GM12865 (cell line): ENCODE measurements at regions not wholly inside any gene's neighbourhood (a gene's known extent, or its start where the extent isn't known, plus 50 kb on each side); places are given as distances from the start of the nearest gene placed in this dataset.
A peak's percentile ranks its signal among the peaks of the same experiment; 100 is the strongest.

Source experiments
- DNase-seq: peaks from one replicate; pipeline ENCODE4 v3.0.0; 2010; ENCODE audit warnings: low read depth
- H3K4me3 ChIP-seq: 2 replicates; pipeline ENCODE4 v1.5.1; 2011; ENCODE audit warnings: mild to moderate bottlenecking, low read depth, low read length, control low read depth
- TF ChIP-seq, protein P1 (sequence below): IDR thresholded peaks from 2 replicates; pipeline ENCODE4 v1.5.1; 2011; ENCODE audit warnings: low read length, control low read depth, low read depth, inconsistent platforms; ENCODE audit not compliant: insufficient read depth; ENCODE audit errors: missing control alignments

DNA sequence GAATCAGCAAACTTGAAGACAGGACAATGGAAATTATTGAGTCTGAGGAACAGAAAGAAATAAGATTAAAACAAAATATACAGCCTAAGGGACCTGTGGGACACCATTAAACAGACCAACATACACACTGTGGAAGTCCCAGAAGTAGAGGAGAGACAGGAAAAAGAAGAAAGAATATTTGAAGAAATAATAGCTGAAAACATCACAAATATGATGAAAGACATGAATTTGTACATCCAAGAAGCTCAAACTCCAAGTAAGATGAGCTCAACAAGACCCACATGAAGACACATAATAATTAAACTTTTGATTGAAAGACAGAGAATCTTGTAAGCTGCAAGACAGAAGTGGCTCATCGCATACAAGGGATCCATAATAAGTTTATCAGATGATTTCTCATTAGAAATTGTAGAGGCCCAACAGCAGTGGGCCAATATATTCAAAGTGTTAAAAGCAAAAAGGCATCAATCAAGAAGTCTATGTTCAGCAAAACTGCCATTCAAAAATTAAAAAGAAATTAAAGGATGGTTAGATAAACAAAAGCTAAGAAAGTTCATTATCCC lies 311.3 kb upstream of the ADGRL2 start:
- TF ChIP-seq, protein P1, sequence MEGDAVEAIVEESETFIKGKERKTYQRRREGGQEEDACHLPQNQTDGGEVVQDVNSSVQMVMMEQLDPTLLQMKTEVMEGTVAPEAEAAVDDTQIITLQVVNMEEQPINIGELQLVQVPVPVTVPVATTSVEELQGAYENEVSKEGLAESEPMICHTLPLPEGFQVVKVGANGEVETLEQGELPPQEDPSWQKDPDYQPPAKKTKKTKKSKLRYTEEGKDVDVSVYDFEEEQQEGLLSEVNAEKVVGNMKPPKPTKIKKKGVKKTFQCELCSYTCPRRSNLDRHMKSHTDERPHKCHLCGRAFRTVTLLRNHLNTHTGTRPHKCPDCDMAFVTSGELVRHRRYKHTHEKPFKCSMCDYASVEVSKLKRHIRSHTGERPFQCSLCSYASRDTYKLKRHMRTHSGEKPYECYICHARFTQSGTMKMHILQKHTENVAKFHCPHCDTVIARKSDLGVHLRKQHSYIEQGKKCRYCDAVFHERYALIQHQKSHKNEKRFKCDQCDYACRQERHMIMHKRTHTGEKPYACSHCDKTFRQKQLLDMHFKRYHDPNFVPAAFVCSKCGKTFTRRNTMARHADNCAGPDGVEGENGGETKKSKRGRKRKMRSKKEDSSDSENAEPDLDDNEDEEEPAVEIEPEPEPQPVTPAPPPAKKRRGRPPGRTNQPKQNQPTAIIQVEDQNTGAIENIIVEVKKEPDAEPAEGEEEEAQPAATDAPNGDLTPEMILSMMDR = no peak
- H3K4me3 ChIP-seq = no peak overlapping the region
- no peak for DNase-seq

DNA sequence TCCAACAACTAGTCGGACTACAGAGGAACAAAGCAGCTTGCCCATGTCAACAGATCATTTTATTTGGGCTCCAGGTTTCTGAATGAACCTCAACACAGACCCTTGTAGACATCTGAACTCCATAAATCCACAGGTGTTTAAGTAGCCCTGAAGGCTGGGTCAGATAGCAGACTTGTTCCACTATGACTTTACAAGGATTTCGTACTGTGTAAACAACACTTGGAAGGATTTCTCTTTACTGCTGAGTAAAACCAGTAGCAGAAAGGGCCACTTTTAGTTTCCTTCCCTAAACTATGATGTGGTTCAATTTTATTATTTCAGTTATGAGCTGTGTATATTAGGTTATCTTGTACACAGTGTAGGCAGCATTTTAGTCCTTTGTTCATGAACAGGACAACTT lies 316.4 kb upstream of the ADGRL2 start:
- H3K4me3 ChIP-seq = no peak overlapping the region
- DNase-seq = peak; percentile 63

DNA sequence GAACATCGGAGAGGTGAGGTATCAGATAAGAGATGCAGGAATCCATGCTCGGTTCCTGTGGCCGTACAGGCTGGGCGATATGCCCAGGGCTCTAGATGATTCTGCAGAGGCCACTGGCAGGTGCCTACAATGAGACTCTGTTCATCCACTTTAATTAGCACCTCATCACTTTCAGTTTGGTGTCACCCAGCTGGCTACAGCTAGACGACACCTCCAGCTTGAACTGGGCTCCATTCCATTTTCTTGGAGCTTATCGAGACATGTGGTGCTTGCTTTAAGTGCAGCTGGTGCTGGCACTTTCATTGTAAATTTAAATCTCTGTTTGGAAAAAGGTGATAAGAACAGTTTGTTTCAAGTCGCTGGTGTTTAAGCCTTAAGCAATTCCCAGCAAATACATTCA lies 322.5 kb upstream of the ADGRL2 start:
- no peak for DNase-seq
- no peak overlapping the region for H3K4me3 ChIP-seq
- TF ChIP-seq, protein P1 = no peak

More for the DNA sequence above, 316.4 kb upstream of the ADGRL2 start:
- TF ChIP-seq, protein P1 = no peak

DNA sequence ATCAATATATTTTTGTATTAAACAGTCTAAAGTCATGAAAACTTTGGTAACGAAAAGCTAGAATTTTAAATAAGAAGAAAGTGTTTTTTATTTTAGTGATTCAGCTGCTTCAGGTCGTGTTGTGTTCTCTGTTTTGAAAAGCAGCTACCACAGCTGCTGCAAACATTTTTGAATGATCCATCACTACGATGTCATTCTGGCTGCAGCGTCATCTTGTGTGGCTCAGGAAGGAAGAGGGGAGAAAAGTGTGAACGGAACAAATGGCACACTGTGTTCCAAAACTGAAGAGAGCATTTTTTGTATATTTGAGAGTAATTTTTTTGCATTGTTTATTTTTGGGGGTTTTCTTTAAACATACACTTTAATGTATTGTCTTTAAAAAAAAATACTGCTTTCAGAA lies 323.0 kb upstream of the ADGRL2 start:
- TF ChIP-seq, protein P1 = no peak
- no peak overlapping the region for H3K4me3 ChIP-seq
- DNase-seq = no peak

DNA sequence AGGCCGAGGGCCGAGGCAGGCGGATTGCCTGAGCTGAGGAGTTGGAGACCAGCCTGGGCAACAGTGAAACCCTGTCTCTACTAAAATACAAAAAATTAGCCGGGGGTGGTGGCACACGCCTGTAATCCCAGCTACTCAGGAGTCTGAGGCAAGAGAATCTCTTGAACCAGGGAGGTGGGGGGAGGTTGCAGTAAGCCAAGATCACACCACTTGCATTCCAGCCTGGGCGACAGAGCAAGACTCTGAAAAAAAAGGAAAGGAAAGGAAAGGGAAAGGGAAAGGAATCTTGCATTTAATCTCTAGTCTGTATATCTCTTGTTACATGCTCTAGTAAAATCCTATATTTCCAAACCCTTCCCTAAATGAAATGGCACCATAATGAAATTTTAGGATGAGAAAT lies 328.3 kb upstream of the ADGRL2 start:
- TF ChIP-seq, protein P1 = no peak
- DNase-seq = no peak
- no peak overlapping the region for H3K4me3 ChIP-seq

DNA sequence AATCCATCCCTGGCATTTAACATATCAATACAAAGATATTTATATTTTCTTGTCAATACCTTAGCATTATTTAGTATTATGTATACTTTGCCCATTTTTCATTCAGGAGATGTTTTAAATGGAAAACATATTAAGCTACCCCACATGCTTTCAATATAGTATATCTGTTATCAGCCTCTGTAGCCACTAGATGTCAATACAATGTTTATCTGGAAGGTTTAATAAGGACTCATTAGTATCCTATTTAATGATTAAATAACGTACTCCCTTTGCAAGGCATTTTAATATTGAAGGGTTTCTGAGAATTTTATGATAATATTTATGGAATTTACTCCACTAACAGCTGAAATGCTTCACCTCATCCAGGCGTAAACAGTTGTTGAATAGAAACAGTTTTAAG lies 329.5 kb upstream of the ADGRL2 start:
- TF ChIP-seq, protein P1 = no peak
- H3K4me3 ChIP-seq = no peak overlapping the region
- DNase-seq = no peak

DNA sequence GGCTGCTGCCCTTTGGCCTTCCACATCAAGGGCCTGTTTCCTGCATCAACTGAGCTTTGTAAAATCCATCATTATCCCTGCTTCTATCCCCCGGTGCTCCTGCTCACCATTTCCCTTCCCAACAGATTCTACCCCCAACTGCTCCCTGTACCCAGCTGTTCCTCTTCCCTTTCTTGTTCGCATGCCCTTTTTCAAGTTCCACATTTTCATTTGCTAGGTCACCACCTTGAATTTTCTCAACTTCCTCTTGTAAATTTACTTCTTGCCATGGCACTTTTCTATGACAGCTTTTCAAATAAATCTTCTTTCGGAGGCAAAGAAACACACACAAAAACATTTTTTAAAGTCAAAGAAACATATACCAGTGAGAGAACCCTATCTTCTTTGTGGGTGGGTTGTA lies 330.5 kb upstream of the ADGRL2 start:
- TF ChIP-seq, protein P1 = no peak
- no peak for DNase-seq
- H3K4me3 ChIP-seq = no peak overlapping the region
